BLaER1 treated with 17β-estradiol and CSF1 and Interleukin-3, amounts not matched to agents 10 nM and 100 nM (cell line): ENCODE measurements at regions not wholly inside any gene's neighbourhood (a gene's known extent, or its start where the extent isn't known, plus 50 kb on each side); places are given as distances from the start of the nearest gene placed in this dataset.

Experiments used
- H3K27ac ChIP-seq, 11 experiments: shearing (Covaris generic); formaldehyde crosslinking; 2 replicates each; pipeline ENCODE4 v1.8.1; 2022
- H3K27me3 ChIP-seq, 11 experiments: shearing (Covaris generic); formaldehyde crosslinking; 2 replicates each; pipeline ENCODE4 v1.8.1; 2022
- H3K36me3 ChIP-seq, 11 experiments: shearing (Covaris generic); formaldehyde crosslinking; 2 replicates each; pipeline ENCODE4 v1.8.1; 2022
- H3K4me1 ChIP-seq, 10 experiments: shearing (Covaris generic); formaldehyde crosslinking; 2 replicates each; pipeline ENCODE4 v1.8.1; 2022
- H3K4me2 ChIP-seq, 11 experiments: shearing (Covaris generic); formaldehyde crosslinking; 2 replicates each; pipeline ENCODE4 v1.8.1; 2022
- H3K4me3 ChIP-seq, 10 experiments: shearing (Covaris generic); formaldehyde crosslinking; 2 replicates each; pipeline ENCODE4 v1.8.1; 2022
- H3K9ac ChIP-seq, 11 experiments: shearing (Covaris generic); formaldehyde crosslinking; 2 replicates each; pipeline ENCODE4 v1.8.1; 2022
- H3K9me3 ChIP-seq, 11 experiments: shearing (Covaris generic); formaldehyde crosslinking; replicated peaks in 1 of 11; 2 replicates each; pipeline ENCODE4 v1.8.1; 2022
- H4K20me1 ChIP-seq, 11 experiments: shearing (Covaris generic); formaldehyde crosslinking; 2 replicates each; pipeline ENCODE4 v1.8.1; 2022
- Cebpa-rat ChIP-seq, 11 experiments: shearing (Covaris generic); IDR thresholded peaks; 2 replicates each; pipeline ENCODE4 v1.8.1; 2022

DNA sequence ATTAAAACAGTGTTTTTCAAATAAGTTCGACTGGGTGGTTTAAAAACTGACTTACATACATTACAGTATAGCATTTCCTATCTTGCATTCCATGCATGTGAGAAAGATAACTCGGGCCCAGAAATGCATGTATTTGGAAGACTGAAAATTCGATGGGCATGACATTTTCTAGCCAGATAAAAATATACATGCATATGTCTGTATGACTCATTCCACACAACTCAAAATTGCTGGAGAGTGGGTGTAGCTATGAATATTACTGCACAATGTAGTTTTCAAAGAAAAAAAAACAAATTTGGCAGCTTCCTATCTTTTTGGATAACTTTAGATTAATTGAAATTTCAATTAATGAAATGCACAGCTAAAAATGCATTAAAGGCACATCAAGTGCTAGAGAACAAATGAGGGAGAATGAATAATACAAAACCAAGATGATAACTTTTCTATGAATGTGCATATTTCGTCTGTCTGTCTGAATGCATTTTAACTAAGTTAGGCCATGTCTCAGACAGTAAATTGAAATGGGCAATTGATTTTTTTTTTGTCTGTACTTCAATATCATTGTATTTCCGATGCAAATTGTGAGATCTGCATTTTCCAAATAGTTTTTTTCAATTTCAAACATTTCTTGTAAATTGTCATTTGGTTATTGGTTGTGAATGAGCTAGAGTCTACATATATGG, 54.5 kb upstream of the GABRA2 start:
- Histone ChIP-seq H3K4me2 (no peak overlapping the region), H4K20me1 (no peaks in the 10 kb centered on the region), H3K9ac (no peak overlapping the region), H3K27ac (no peak overlapping the region), H3K36me3 (no peaks in the 10 kb centered on the region), H3K4me1 (no peaks in the 10 kb centered on the region), H3K9me3 (no peaks in the 10 kb centered on the region), H3K27me3 (no peaks in the 10 kb centered on the region), H3K4me3 (no peak overlapping the region)
- no peak for TF ChIP-seq Cebpa-rat (IDR thresholded peaks at IDR 0.05)

DNA sequence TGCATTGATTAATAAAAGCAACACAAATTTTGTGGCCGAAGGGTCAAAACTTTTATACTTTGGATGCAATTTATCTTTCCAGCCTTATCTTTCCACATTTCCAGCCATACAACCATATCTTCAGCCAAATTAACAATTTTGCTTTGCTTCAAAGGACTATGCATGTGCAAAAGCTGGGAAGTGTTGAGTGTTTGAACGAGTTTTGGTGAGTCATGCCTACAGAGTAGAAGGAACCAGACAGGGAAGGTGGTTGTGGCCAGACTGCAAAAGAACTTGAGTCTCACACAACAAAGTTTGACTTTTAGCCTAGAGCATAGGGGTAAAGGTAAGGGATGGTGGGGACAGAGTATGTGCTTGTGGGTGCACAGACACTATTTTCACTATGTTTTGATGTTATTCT, 53.0 kb upstream of the GABRA2 start:
- no peak overlapping the region for H3K4me3 ChIP-seq
- H3K36me3 ChIP-seq, result no peaks in the 10 kb centered on the region
- no peaks in the 10 kb centered on the region for H3K27me3 ChIP-seq
- H3K27ac ChIP-seq, result no peak overlapping the region
- no peaks in the 10 kb centered on the region for H4K20me1 ChIP-seq
- no peaks in the 10 kb centered on the region for H3K9me3 ChIP-seq
- no peak overlapping the region for H3K9ac ChIP-seq
- no peak for TF ChIP-seq Cebpa-rat (IDR thresholded peaks at IDR 0.05)
- H3K4me1 ChIP-seq, result no peaks in the 10 kb centered on the region
- H3K4me2 ChIP-seq, result no peak overlapping the region

DNA sequence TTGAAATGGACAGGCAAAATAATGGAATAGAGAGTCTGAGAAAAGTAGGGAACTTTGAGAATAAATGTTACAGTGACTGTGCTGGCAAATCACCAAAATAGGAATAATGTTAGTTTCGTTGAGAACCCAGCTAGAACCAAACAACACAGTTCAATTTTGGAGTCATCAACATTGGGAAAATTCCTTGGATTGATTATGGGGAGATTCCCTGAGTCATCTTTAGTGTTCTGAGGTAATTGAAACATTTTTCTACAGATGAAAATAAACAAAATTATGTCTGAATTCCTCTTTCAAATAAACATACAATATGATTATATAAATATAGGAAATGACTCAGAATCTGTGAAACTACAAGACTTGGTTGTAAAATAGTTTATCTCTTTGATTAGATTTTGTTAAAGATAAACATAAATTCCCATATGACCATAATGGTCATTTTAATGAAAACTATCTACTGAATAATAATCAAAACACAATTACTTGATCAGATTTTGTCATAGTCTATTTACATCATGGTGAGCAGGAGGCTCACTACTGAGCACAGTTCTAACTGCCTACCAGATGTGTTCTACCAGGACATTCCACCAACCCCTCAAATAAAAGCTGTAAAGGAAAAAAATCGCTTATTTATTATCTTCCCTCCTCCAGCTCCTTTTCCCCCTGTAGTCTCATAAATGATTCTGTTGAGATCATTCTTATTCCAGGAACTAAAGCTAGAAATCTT, 51.4 kb upstream of the GABRA2 start:
- Histone ChIP-seq H3K4me1 (no peaks in the 10 kb centered on the region), H3K4me2 (no peak overlapping the region), H3K9me3 (no peaks in the 10 kb centered on the region), H3K27ac (no peak overlapping the region), H4K20me1 (no peaks in the 10 kb centered on the region), H3K4me3 (no peak overlapping the region), H3K36me3 (no peaks in the 10 kb centered on the region), H3K9ac (no peak overlapping the region), H3K27me3 (no peaks in the 10 kb centered on the region)
- no peak for TF ChIP-seq Cebpa-rat (IDR thresholded peaks at IDR 0.05)
